Activated CD8-positive, alpha-beta memory T cell treated with anti-CD3 and anti-CD28 coated beads, Interleukin-2, amount 50 U/mL, for 1 hour (primary cell): ENCODE measurements at regions not wholly inside any gene's neighbourhood (a gene's known extent, or its start where the extent isn't known, plus 50 kb on each side); places are given as distances from the start of the nearest gene placed in this dataset.

Experiments used
- DNase-seq: peaks from one replicate; pipeline ENCODE4 v3.0.0-alpha.2; 2020; ENCODE audit errors: extremely low read depth

GRCh38 chr2:7210712-7211111, 293.5 kb downstream of the RNF144A start:
- no peak for DNase-seq

GRCh38 chr2:7225848-7226247, 308.6 kb downstream of the RNF144A start:
- DNase-seq: no peak

GRCh38 chr2:7226501-7226900, 309.3 kb downstream of the RNF144A start:
- no peak for DNase-seq

GRCh38 chr2:7233126-7233525, 315.9 kb downstream of the RNF144A start:
- no peak for DNase-seq

GRCh38 chr2:7237466-7237865, 320.3 kb downstream of the RNF144A start:
- no peak for DNase-seq

- no peak for DNase-seq
Measured at GRCh38 chr2:7239078-7239477, 321.9 kb downstream of the RNF144A start.

GRCh38 chr2:7241041-7241745, 324.0 kb downstream of the RNF144A start:
- DNase-seq: no peak

- no peak for DNase-seq
Measured at GRCh38 chr2:7242189-7242867, 325.1 kb downstream of the RNF144A start.

- DNase-seq: no peak
Measured at GRCh38 chr2:7243276-7243675, 326.1 kb downstream of the RNF144A start.

GRCh38 chr2:7256377-7256776, 339.2 kb downstream of the RNF144A start:
- no peak for DNase-seq

- DNase-seq: no peak
Measured at GRCh38 chr2:7262727-7263126, 345.5 kb downstream of the RNF144A start.

- DNase-seq: no peak
Measured at GRCh38 chr2:7264791-7265190, 347.6 kb downstream of the RNF144A start.

- DNase-seq: no peak
Measured at GRCh38 chr2:7265286-7265685, 348.1 kb downstream of the RNF144A start.

- DNase-seq: no peak
Measured at GRCh38 chr2:7269106-7269643, 352.0 kb downstream of the RNF144A start.

- DNase-seq: no peak
Measured at GRCh38 chr2:7270011-7270431, 352.8 kb downstream of the RNF144A start.

- DNase-seq: no peak
Measured at GRCh38 chr2:7272210-7272609, 355.0 kb downstream of the RNF144A start.

- no peak for DNase-seq
Measured at GRCh38 chr2:7278984-7279383, 361.8 kb downstream of the RNF144A start.

- DNase-seq: no peak
Measured at GRCh38 chr2:7279421-7279949, 362.3 kb downstream of the RNF144A start.

- no peak for DNase-seq
Measured at GRCh38 chr2:7280790-7281189, 363.6 kb downstream of the RNF144A start.

GRCh38 chr2:7281231-7282201, 364.3 kb downstream of the RNF144A start:
- no peak for DNase-seq

- no peak for DNase-seq
Measured at GRCh38 chr2:7286120-7286519, 368.9 kb downstream of the RNF144A start.

- no peak for DNase-seq
Measured at GRCh38 chr2:7288484-7288883, 371.3 kb downstream of the RNF144A start.
